BLaER1 (cell line): ENCODE measurements at regions not wholly inside any gene's neighbourhood (a gene's known extent, or its start where the extent isn't known, plus 50 kb on each side); places are given as distances from the start of the nearest gene placed in this dataset.

Experiments used
- H3K27ac ChIP-seq: shearing (Covaris generic); formaldehyde crosslinking; 2 replicates; pipeline ENCODE4 v1.8.1; 2022
- H3K27me3 ChIP-seq: shearing (Covaris generic); formaldehyde crosslinking; 2 replicates; pipeline ENCODE4 v1.8.1; 2022
- H3K36me3 ChIP-seq: shearing (Covaris generic); formaldehyde crosslinking; 2 replicates; pipeline ENCODE4 v1.8.1; 2022
- H3K4me1 ChIP-seq: shearing (Covaris generic); formaldehyde crosslinking; 2 replicates; pipeline ENCODE4 v1.8.1; 2022
- H3K4me2 ChIP-seq: shearing (Covaris generic); formaldehyde crosslinking; 2 replicates; pipeline ENCODE4 v1.8.1; 2022
- H3K4me3 ChIP-seq: shearing (Covaris generic); formaldehyde crosslinking; 2 replicates; pipeline ENCODE4 v1.8.1; 2022
- H3K9ac ChIP-seq: shearing (Covaris generic); formaldehyde crosslinking; 2 replicates; pipeline ENCODE4 v1.8.1; 2022
- H3K9me3 ChIP-seq: shearing (Covaris generic); formaldehyde crosslinking; 2 replicates; pipeline ENCODE4 v1.8.1; 2022
- H4K20me1 ChIP-seq: shearing (Covaris generic); formaldehyde crosslinking; 2 replicates; pipeline ENCODE4 v1.8.1; 2022
- Cebpa-rat ChIP-seq: shearing (Covaris generic); IDR thresholded peaks from 2 replicates; pipeline ENCODE4 v1.8.1; 2022

DNA sequence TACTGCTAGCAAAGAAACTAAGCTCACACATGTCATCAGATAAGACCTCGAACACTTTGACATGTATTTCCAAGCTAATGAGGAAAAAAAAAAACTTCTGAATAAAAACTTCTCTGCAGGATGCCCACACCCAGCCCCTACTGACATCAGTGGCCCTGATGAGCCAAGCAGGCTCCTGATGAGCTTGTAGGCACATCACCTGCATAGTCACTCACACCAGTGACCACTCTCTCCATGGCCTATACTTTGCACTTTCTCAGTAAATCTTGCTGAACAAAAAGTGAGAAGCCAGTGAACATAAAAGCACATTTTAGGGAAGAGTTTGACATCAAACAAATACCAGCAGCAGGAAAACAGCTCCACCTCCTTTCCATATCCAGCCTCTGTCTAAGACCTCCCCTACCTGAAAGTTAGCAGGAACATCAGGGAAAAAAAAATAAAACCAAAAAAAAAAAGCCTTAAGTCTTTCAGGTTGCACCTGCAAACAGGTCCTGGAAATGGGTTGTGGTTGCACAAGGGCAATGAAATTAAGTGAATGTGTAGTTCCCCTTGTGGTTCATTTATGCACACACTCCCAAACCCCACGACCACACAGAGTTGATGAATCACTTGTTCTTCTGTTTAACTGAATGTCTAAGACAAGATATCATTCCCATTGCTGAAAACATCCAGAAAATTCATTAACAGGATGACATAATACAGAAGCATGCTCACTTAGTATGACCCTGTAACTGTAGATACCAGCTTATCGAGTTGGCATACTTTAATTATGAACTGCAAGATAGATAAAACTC is 205.2 kb upstream of the PDE1C start:
- TF ChIP-seq Cebpa-rat, result no peak

DNA sequence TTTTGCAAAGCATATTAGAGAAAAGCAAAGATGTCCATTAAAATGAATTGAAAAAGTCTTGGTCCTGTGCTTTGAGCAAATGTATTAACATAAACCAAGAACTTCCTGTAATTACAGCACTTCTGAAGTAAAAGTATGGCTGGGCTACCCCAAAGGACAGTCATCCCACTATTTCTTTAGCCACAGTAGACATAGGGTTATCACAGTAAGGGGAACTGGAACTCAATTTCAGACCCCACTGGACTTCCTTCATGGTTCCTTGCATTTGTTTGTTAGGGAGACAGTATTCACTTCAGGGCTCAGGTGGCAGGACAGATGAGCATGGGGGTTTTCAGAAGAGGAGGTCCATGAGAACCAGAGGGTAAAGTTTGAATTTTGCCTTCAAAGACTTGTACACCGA is 203.1 kb upstream of the PDE1C start:
- Histone ChIP-seq H3K4me3 (no peak overlapping the region), H3K4me2 (no peak overlapping the region), H4K20me1 (no peaks in the 10 kb centered on the region), H3K36me3 (no peaks in the 10 kb centered on the region), H3K9me3 (no peaks in the 10 kb centered on the region), H3K4me1 (no peaks in the 10 kb centered on the region), H3K27me3 (no peaks in the 10 kb centered on the region), H3K9ac (no peak overlapping the region), H3K27ac (no peak overlapping the region)
- no peak for TF ChIP-seq Cebpa-rat

More for the DNA sequence above, 205.2 kb upstream of the PDE1C start:
- H3K4me3 ChIP-seq, result no peak overlapping the region
- H3K9me3 ChIP-seq, result no peaks in the 10 kb centered on the region
- H4K20me1 ChIP-seq, result no peaks in the 10 kb centered on the region
- no peaks in the 10 kb centered on the region for H3K27me3 ChIP-seq
- H3K27ac ChIP-seq, result no peak overlapping the region
- no peak overlapping the region for H3K4me2 ChIP-seq
- H3K4me1 ChIP-seq, result no peaks in the 10 kb centered on the region
- H3K9ac ChIP-seq, result no peak overlapping the region
- no peaks in the 10 kb centered on the region for H3K36me3 ChIP-seq

DNA sequence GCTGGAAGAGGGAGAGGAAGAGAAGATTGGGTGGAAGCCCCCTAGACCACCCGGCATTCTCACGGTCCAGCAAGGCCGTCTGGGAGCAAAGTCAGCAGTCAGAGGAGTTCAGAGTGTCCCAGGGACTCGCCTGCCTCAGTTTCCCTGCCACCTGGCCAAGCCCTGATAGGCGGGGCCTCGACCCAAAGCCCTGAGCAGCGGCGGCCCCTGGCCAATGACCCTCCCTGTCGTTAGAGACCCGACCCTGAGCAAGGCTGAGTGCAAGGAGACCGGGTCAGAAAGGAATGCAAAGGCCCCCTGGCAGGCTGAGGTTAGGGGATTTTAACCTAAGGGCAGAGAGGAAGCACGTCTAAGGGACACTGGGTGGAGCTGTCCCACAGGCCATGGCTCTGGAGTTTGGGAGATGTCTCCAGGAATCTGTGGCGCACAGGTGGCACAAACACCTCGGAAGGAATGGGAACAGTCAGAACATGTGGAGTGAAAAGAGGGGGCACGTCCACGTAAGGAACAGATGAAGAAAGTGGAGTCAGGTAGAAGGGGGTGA is 196.8 kb upstream of the PDE1C start:
- Histone ChIP-seq H3K4me1 (no peaks in the 10 kb centered on the region), H3K4me2 (no peak overlapping the region), H4K20me1 (no peaks in the 10 kb centered on the region), H3K4me3 (no peak overlapping the region), H3K9me3 (no peaks in the 10 kb centered on the region), H3K9ac (no peak overlapping the region), H3K27ac (no peak overlapping the region), H3K36me3 (no peaks in the 10 kb centered on the region), H3K27me3 (no peaks in the 10 kb centered on the region)
- no peak for TF ChIP-seq Cebpa-rat

DNA sequence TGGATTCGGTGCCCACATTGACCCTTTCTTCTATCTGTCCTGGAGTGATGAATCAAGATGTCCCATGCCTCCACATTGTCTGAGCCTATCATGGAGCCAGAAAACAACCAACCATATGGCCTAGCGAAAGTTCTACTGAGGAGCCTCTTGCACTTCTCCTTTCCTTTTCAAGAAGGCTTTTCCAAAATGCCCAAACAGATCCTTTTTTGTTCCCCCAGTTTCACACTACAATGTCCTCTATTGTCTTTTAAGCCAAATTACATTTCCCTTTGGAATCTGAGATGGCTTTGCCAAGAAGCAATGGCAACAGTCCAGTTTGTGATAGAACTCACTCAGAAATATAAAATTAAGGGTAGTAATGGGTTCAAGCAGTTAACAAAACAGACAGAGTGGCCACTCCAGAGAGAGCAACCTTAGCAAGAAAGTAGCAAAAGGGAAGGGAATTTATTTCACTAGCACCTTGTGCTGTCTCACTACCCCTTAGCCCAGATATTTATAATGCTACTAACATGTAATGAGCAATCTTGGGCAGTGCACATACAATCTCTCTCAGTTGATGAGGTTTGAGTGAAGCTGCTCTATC is 194.6 kb upstream of the PDE1C start:
- TF ChIP-seq Cebpa-rat, result no peak
- Histone ChIP-seq H4K20me1 (no peaks in the 10 kb centered on the region), H3K9me3 (no peaks in the 10 kb centered on the region), H3K4me2 (no peak overlapping the region), H3K9ac (no peak overlapping the region), H3K36me3 (no peaks in the 10 kb centered on the region), H3K27me3 (no peaks in the 10 kb centered on the region), H3K4me3 (no peak overlapping the region), H3K4me1 (no peaks in the 10 kb centered on the region), H3K27ac (no peak overlapping the region)

DNA sequence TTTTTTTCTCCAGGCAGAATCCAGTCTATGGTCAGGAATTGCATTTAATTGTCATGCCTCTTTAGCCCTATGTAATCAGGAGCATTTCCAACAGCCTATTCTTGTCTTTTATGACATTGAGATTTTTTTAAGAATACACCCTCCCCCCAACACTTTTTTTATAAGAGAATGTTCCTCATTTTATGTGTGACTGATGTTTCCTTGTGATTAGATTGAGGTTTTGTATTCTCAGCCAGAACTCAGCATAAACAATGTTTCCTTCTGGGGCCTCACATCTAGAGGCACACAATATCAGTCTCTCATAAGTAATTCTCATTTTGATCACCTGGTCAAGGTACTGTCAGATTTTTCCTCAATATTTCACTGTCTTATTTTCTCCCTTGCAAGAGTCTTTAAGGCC is 193.4 kb upstream of the PDE1C start:
- no peaks in the 10 kb centered on the region for H3K27me3 ChIP-seq
- no peak overlapping the region for H3K27ac ChIP-seq
- H3K9me3 ChIP-seq, result no peaks in the 10 kb centered on the region
- H3K36me3 ChIP-seq, result no peaks in the 10 kb centered on the region
- no peaks in the 10 kb centered on the region for H3K4me1 ChIP-seq
- no peak for TF ChIP-seq Cebpa-rat
- H3K4me2 ChIP-seq, result no peak overlapping the region
- H4K20me1 ChIP-seq, result no peaks in the 10 kb centered on the region
- no peak overlapping the region for H3K9ac ChIP-seq
- H3K4me3 ChIP-seq, result no peak overlapping the region

DNA sequence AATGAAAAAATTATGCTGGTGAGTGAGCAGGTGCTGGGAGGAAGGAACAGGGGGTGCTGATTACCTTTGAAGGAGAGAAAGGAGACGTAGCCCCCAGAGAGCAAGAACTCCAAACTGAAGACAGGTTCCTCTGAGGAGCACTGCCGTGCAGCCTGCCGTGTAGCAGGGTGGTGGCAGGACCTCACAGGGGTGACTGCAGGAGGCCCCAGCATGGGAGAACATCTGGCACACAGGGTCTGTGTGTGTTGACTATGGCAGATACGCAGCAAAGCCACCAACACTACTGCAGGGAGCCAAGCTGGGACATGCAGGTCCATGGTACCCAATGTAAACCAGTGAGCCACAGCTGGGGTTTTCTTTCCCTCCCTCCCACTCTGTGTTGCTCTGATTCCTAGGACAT is 192.1 kb upstream of the PDE1C start:
- H3K9ac ChIP-seq, result no peak overlapping the region
- no peak for TF ChIP-seq Cebpa-rat
- no peaks in the 10 kb centered on the region for H3K9me3 ChIP-seq
- no peaks in the 10 kb centered on the region for H3K27me3 ChIP-seq
- no peak overlapping the region for H3K4me3 ChIP-seq
- H3K4me2 ChIP-seq, result no peak overlapping the region
- H4K20me1 ChIP-seq, result no peaks in the 10 kb centered on the region
- no peak overlapping the region for H3K27ac ChIP-seq
- no peaks in the 10 kb centered on the region for H3K4me1 ChIP-seq
- H3K36me3 ChIP-seq, result no peaks in the 10 kb centered on the region

DNA sequence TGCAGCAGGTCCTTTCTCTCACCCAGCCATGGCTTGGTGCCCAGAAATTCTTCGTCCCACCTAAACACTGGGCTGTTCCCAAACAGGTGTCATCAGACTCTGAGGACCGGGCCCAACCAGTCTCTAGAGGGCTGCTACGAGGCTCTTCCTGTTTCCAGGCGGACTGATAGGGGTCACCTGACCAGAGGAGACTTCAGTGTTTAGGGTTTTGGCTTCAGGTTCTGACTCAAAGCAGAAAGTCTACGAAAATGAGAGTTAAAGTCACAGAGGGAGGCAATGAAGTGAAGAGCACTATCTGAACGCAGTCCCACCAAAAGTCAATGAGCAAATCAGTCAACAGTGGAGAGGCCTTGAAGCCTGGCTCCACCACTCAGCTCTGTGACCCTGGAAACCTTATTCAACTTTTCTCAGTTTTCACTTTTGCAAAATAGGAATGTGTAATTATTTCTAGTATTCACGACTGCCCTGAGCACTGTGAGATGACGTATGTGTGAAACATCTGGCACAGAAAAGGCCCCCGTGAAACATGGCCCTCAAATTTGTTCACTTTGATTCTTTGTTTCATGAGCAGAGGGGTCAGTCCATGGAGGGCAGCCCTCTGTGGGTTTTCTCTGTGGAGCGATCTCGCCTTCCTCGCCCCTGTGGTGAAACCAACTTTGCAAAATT is 189.9 kb upstream of the PDE1C start:
- H3K9ac ChIP-seq, result no peak overlapping the region
- no peak overlapping the region for H3K4me2 ChIP-seq
- H3K4me1 ChIP-seq, result no peaks in the 10 kb centered on the region
- H3K27me3 ChIP-seq, result no peaks in the 10 kb centered on the region
- no peak for TF ChIP-seq Cebpa-rat
- H3K36me3 ChIP-seq, result no peaks in the 10 kb centered on the region
- H4K20me1 ChIP-seq, result no peaks in the 10 kb centered on the region
- H3K27ac ChIP-seq, result no peak overlapping the region
- no peaks in the 10 kb centered on the region for H3K9me3 ChIP-seq
- H3K4me3 ChIP-seq, result no peak overlapping the region

DNA sequence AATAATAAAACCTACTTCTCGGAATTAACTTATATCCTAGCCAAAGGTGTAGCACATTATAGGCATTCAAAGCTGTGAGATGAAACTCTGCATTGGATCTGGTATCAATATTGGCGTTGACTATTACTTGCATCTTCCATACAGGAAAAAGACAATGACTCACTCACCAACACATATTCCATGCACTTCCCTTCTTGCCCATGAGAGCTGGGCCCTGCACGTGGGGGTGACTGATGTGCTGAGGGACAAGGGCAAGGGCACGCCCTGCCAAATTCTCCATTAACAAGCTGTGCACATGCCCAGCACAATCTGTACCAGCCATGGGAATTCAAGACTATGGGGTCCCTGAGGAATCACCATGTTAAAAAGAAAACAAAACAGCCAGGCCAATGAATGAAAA is 188.1 kb upstream of the PDE1C start:
- no peak for TF ChIP-seq Cebpa-rat
- no peak overlapping the region for H3K27ac ChIP-seq
- H3K27me3 ChIP-seq, result no peaks in the 10 kb centered on the region
- no peaks in the 10 kb centered on the region for H3K4me1 ChIP-seq
- H3K4me2 ChIP-seq, result no peak overlapping the region
- no peaks in the 10 kb centered on the region for H3K9me3 ChIP-seq
- no peaks in the 10 kb centered on the region for H3K36me3 ChIP-seq
- no peak overlapping the region for H3K9ac ChIP-seq
- H4K20me1 ChIP-seq, result no peaks in the 10 kb centered on the region
- no peak overlapping the region for H3K4me3 ChIP-seq

DNA sequence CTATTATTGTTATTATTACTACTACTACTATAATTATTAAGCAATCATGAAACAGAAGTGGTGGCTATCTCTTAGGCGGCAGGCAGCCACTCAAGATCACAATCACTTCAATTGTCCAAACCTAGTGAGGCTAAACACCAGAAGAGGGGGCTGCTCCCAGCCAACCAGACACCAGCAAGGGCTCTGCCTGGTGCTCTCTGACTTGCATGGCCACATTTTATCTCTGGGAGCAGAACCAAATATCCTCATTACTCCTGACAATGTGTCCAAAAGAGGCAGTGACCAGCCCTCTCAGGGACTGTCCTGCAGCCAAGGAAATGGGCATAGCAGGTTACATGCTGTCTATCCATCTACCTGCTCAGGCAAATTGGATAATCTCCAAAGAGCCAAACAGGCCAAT is 187.4 kb upstream of the PDE1C start:
- Histone ChIP-seq H3K9ac (no peak overlapping the region), H3K27ac (no peak overlapping the region), H3K4me3 (no peak overlapping the region), H3K4me1 (no peaks in the 10 kb centered on the region), H3K36me3 (no peaks in the 10 kb centered on the region), H3K27me3 (no peaks in the 10 kb centered on the region), H3K4me2 (no peak overlapping the region), H3K9me3 (no peaks in the 10 kb centered on the region), H4K20me1 (no peaks in the 10 kb centered on the region)
- no peak for TF ChIP-seq Cebpa-rat

DNA sequence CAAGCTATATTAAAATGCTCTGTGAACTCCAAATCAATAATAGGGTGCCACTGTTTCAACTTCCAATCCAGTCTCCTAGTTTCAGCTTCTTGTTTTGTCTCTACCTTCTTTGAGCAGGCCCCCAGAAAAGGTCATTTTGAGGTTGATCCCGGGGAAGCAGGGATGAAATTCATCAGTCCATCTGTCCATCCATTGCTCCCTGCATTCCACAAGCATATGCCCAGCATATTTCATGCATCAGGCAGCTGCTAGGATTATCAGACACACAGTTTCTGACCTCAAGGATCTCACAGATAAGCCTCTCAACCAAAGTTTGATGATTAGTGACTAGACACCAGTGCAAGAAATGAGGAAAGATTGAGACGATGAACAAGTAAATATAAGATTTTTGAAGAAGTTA is 186.6 kb upstream of the PDE1C start:
- no peaks in the 10 kb centered on the region for H3K9me3 ChIP-seq
- no peaks in the 10 kb centered on the region for H3K36me3 ChIP-seq
- no peaks in the 10 kb centered on the region for H3K27me3 ChIP-seq
- H3K4me2 ChIP-seq, result no peak overlapping the region
- H4K20me1 ChIP-seq, result no peaks in the 10 kb centered on the region
- TF ChIP-seq Cebpa-rat, result no peak
- H3K27ac ChIP-seq, result no peak overlapping the region
- H3K9ac ChIP-seq, result no peak overlapping the region
- H3K4me1 ChIP-seq, result no peaks in the 10 kb centered on the region
- no peak overlapping the region for H3K4me3 ChIP-seq
